ENCODE measurements at regions not wholly inside any gene's neighbourhood (a gene's known extent, or its start where the extent isn't known, plus 50 kb on each side); places are given as distances from the start of the nearest gene placed in this dataset.

DNA sequence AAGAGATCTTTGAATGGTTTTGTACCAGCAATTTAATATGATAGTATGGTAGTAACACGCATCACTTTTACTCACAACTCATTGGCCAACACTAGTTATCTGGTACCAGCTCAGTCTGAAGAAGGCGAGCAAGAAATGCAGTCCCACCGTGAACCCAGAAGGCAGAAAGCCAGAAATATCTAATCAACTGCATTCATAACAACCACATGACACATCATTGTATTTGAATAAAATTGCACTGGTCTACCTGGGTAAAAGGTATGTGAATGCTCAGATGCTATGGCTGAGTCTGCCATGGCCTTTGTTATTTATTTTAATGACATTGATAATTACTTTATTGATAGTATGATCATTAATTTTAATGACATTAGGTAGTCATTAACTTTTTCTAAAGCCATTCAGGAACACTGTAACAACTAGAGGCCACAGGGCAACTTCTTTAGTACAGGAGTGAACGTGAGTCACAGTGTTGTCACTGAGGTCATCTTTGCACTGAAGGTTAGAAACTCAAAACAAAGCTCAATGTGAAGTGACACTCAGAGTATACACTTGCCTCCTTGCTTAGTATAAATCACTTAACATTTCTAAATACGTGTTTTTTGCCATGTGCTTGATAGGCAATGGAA is 475.6 kb upstream of the TNP1 start:
- H3K79me2 ChIP-seq (ENCODE audit: low read depth) = no peaks in the 10 kb centered on the region
- POLR2A ChIA-PET (ENCODE audit: unreplicated experiment) = interaction anchor here (0.5 to 0.8 kb wide), 4 partner anchors 46 to 119 kb away, joined by 3 to 18 read pairs (median 3); no protein-coding TSS in a partner anchor
- H4K20me1 ChIP-seq (ENCODE audit: insufficient read depth) = no peaks in the 10 kb centered on the region
- H3K27me3 ChIP-seq (ENCODE audit: insufficient read depth, low read depth) = no peaks in the 10 kb centered on the region
- H3K9me2 ChIP-seq (ENCODE audit: insufficient read depth) = no peaks in the 10 kb centered on the region
- peaks cover 27% of the 10 kb centered on the region for H3F3A ChIP-seq (ENCODE audit: insufficient read depth, low read depth)
- H3K36me3 ChIP-seq (ENCODE audit: low read depth) = no peaks in the 10 kb centered on the region
- peak overlapping the region; percentile 60 for H3K27ac ChIP-seq
- H3K4me2 ChIP-seq = peak overlapping the region; percentile 39; the same call in 1 of the 2 replicates
- intact Hi-C loops (cut with micrococcal nuclease; ENCODE audit: unreplicated experiment) = no loop called here
- peaks cover 67% of the 10 kb centered on the region for H3K4me1 ChIP-seq (replicated peaks; ENCODE audit: insufficient read depth)
- no peak overlapping the region for H2AFZ ChIP-seq
- peaks cover 7% of the 10 kb centered on the region; the same call in 1 of the 2 replicates for H3K9me3 ChIP-seq (ENCODE audit: insufficient read depth, low read depth)
- H3K4me3 ChIP-seq = no peak overlapping the region
- TF ChIP-seq, protein P1, sequence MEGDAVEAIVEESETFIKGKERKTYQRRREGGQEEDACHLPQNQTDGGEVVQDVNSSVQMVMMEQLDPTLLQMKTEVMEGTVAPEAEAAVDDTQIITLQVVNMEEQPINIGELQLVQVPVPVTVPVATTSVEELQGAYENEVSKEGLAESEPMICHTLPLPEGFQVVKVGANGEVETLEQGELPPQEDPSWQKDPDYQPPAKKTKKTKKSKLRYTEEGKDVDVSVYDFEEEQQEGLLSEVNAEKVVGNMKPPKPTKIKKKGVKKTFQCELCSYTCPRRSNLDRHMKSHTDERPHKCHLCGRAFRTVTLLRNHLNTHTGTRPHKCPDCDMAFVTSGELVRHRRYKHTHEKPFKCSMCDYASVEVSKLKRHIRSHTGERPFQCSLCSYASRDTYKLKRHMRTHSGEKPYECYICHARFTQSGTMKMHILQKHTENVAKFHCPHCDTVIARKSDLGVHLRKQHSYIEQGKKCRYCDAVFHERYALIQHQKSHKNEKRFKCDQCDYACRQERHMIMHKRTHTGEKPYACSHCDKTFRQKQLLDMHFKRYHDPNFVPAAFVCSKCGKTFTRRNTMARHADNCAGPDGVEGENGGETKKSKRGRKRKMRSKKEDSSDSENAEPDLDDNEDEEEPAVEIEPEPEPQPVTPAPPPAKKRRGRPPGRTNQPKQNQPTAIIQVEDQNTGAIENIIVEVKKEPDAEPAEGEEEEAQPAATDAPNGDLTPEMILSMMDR (conservative IDR thresholded peaks at IDR 0.05) = no peak
- no peak for TF ChIP-seq EZH2 (IDR thresholded peaks at IDR 0.05; ENCODE audit: low read depth)
- CTCF ChIA-PET = no interaction called here
- BruUV-seq (replicated peaks) = no TSS peak
- peak in 1 of 2 experiments; percentile 73 for DNase-seq

DNA sequence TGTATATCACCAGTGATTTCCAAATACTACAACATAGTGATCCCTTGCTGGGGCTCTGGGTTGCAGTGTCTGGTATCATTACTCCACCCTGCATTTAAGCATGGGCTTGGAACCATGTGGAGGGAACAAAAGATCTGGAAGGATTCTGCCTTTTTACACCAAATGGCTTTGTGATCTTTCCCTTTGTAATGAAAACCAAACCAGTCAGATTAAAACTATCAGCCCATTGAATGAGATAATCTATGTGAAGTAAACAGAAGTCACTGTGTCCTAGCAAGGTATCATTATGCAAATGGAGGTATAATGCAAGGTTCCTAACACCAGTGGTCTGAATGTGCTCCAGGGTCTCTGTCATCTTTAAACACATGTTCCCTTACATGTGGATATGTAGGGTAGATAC is 474.7 kb upstream of the TNP1 start:
- 0 out of 2 replicates have a peak overlapping the region, but pooled peaks have one; percentile 60 for H3K27ac ChIP-seq
- no peak for TF ChIP-seq EZH2 (IDR thresholded peaks at IDR 0.05; ENCODE audit: low read depth)
- TF ChIP-seq, protein P1 (conservative IDR thresholded peaks at IDR 0.05) = no peak
- H3K4me3 ChIP-seq = no peak overlapping the region
- no peaks in the 10 kb centered on the region for H3K27me3 ChIP-seq (ENCODE audit: insufficient read depth, low read depth)
- CTCF ChIA-PET = no interaction called here
- peaks cover 34% of the 10 kb centered on the region for H3F3A ChIP-seq (ENCODE audit: insufficient read depth, low read depth)
- POLR2A ChIA-PET (ENCODE audit: unreplicated experiment) = no interaction called here
- H3K79me2 ChIP-seq (ENCODE audit: low read depth) = no peaks in the 10 kb centered on the region
- 0 out of 2 replicates have a peak overlapping the region, but pooled peaks have one; percentile 39 for H3K4me2 ChIP-seq
- H4K20me1 ChIP-seq (ENCODE audit: insufficient read depth) = no peaks in the 10 kb centered on the region
- no TSS peak for BruUV-seq (replicated peaks)
- peaks cover 76% of the 10 kb centered on the region for H3K4me1 ChIP-seq (replicated peaks; ENCODE audit: insufficient read depth)
- peaks cover 4% of the 10 kb centered on the region; the same call in 1 of the 2 replicates for H3K9me3 ChIP-seq (ENCODE audit: insufficient read depth, low read depth)
- H3K9me2 ChIP-seq (ENCODE audit: insufficient read depth) = no peaks in the 10 kb centered on the region
- no peak for DNase-seq
- H3K36me3 ChIP-seq (ENCODE audit: low read depth) = no peaks in the 10 kb centered on the region
- H2AFZ ChIP-seq = no peak overlapping the region
- intact Hi-C loops (cut with micrococcal nuclease; ENCODE audit: unreplicated experiment) = loop anchor here (5.0 kb wide), 2 partner anchors 227 to 637 kb away; partner anchors contain the start of gene IGFBP5

DNA sequence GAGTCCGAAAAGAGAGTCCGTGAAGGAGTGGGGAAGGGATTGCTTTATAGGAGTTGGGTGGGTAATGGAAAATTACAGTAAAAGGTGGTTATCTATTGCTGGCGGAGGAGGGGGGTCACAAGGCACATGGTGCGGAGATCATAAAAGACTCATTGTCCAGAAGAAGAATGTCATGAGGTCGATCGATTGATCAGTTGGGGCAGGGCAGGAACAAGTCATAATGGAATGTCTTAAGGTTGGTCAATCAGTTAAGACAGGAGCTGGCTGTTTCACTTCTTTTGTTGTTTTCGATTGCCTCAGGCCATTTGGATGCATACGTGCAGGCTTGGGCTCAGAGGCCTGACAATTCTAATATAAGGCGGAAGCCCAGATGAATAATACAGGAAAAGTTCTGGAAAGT is 473.0 kb upstream of the TNP1 start:
- BruUV-seq (replicated peaks) = no TSS peak
- Histone ChIP-seq H3K27me3 (ENCODE audit: insufficient read depth, low read depth) (no peaks in the 10 kb centered on the region), H3K36me3 (ENCODE audit: low read depth) (no peaks in the 10 kb centered on the region), H3K4me3 (no peak overlapping the region), H3K9me2 (ENCODE audit: insufficient read depth) (no peaks in the 10 kb centered on the region), H4K20me1 (ENCODE audit: insufficient read depth) (no peaks in the 10 kb centered on the region), H3K4me1 (replicated peaks; ENCODE audit: insufficient read depth) (peaks cover 79% of the 10 kb centered on the region), H3K27ac (peak overlapping the region; percentile 79; the same call in 1 of the 2 replicates), H3K4me2 (no peak overlapping the region), H2AFZ (no peak overlapping the region), H3F3A (ENCODE audit: insufficient read depth, low read depth) (peaks cover 32% of the 10 kb centered on the region), H3K79me2 (ENCODE audit: low read depth) (no peaks in the 10 kb centered on the region), H3K9me3 (ENCODE audit: insufficient read depth, low read depth) (no peaks in the 10 kb centered on the region)
- POLR2A ChIA-PET (ENCODE audit: unreplicated experiment) = interaction anchor here (1.7 kb wide), 1 partner anchor 227 kb away, joined by 6 read pairs; no protein-coding TSS in a partner anchor
- TF ChIP-seq, protein P1 (conservative IDR thresholded peaks at IDR 0.05) = no peak
- no peak for TF ChIP-seq EZH2 (IDR thresholded peaks at IDR 0.05; ENCODE audit: low read depth)
- no peak for DNase-seq
- CTCF ChIA-PET = no interaction called here
- intact Hi-C loops (cut with micrococcal nuclease; ENCODE audit: unreplicated experiment) = loop anchor here (5.0 kb wide), 2 partner anchors 226 to 636 kb away; partner anchors contain the start of gene IGFBP5

Measured in PC-9 (cell line).